SH-SY5Y (cell line): ENCODE measurements at regions not wholly inside any gene's neighbourhood (a gene's known extent, or its start where the extent isn't known, plus 50 kb on each side); places are given as distances from the start of the nearest gene placed in this dataset.

Experiments
- GATA2 ChIP-seq: IDR thresholded peaks from 2 replicates; pipeline ENCODE4 v1.6.1; 2011; ENCODE audit warnings: mild to moderate bottlenecking, low read depth, low read length
- GATA3 ChIP-seq: IDR thresholded peaks from 2 replicates; pipeline ENCODE4 v1.6.1; 2011; ENCODE audit warnings: low read depth, mild to moderate bottlenecking, low read length, moderate library complexity

DNA sequence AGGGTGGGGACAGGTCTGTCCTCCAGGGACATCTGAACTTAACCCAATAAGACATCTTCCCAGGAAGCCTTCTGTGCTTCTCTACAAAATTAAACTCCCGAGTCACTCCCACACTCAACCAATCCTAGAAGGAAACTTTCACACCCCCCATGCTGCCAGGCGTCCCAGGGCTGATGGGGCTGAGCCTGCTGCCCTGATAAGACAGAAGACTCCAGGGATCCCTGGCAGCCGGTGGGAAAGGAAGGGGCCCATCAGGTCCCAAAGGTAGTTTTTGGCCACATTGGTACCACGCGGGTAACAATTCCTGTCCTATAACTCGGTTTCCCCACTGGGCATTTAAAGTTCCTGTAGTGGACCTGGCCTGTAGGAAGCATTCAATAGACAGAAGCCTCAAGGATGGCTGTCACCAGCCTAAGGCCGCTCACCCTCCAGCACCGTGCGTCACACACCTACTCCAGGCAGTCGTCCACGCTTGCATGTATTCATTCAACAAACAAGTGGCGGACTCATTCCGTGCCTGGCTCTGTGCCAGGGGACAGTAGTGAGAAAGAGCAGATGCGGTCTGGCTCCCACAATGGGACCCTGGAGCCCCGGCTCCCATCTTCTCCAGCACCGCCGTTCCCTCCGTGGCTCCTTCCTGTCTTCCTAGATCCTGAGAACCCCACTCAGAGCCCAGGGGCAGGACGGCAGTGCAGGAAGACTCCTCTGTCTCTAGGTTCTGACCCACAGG lies 465.2 kb downstream of the NPHP4 start:
- TF ChIP-seq GATA2 (no peak), GATA3 (no peak)
